DLD1 (cell line): ENCODE measurements at regions not wholly inside any gene's neighbourhood (a gene's known extent, or its start where the extent isn't known, plus 50 kb on each side); places are given as distances from the start of the nearest gene placed in this dataset.
"Not testable (repeated sequence)": the region's sequence is repeated elsewhere in the genome, so short reads cannot be mapped to it uniquely, and the experiment has no call there.

Source experiments
- in situ Hi-C: cut with HindIII; loops from 2 replicates; pipeline ENCODE4 v1.10.0; 2017; ENCODE audit warnings: low sequenced_read_pairs

DNA sequence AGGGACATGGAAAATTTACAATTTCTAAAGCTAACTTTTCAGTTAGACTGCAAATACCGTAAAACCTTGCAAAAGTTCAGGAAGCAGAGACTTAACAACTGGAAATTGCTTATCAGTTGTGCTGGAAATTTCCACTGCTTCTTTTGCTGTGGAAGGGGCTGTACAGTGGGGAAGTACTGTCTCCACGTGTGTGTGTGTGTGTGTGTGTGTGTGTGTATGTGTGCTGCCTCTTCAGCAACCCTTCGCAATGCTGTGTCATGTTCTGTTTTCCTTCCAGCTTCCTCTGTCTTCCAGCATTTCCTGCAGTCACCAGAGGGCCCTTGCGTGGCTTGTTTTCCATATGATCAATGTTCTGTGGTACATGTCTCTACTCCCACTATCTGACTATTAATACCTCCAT is 87.5 kb upstream of the RANBP3L start:
- in situ Hi-C loops = no loop called here

DNA sequence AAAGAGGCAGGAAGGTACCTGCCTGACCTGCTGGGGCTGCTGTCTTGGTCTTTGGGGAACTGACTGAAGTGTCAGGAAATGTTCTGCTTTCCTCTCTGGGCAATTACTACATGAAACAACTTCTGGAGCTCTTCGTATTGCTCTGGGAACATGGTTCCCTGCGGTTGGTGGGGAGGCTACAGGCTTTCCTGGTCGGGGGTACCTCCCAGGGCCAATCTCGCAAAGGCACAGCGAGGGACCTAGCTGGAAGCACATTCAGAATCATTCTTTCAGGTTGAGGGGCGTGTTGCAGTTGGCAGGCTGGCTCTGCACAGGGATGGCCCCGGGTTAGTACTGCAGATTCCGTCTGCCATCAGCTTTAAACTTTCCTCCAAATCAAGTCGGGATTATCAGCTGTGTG is 88.9 kb upstream of the RANBP3L start:
- in situ Hi-C loops = no loop called here

GRCh38 chr5:36392186-36392585 is 90.5 kb upstream of the RANBP3L start:
- in situ Hi-C loops = no loop called here

- in situ Hi-C loops = no loop called here
Observed at GRCh38 chr5:36392818-36393217, 91.1 kb upstream of the RANBP3L start.

- in situ Hi-C loops = no loop called here
Observed at GRCh38 chr5:36393656-36394428, 92.1 kb upstream of the RANBP3L start.

DNA sequence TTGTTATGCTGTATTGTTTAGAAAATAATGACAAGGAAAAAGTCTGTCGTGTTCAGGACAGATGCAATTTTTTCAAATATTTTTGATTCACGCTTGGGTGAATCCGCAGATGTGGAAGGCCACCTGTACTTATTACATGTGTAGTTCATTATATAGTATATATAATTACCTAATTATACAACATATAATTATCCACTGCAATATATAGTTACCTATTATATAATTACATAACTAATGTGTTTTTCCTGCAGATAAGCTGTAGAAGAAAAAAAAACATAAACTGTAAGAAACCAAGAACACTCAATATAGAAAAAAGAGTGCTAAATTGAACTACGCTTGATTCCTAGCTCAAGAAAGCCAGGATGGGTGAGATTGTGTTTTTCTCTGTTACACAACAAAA is 93.6 kb upstream of the RANBP3L start:
- in situ Hi-C loops = no loop called here

DNA sequence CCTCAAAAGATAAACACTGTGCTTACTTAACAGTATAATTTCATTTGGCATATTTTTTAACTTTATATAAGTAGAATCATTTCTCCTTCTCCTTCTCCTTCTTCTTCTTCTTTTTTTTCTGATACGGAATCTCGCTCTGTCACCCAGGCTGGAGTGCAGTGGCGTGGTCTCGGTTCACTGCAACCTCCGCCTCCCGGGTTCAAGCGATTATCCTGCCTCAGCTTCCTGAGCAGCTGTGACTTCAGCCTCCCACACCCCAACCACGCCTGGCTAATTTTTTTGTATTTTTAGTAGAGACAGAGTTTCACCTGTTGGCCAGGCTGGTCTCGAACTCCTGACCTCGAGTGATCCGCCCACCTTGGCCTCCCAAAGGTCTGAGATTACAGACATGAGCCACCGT is 94.2 kb upstream of the RANBP3L start:
- in situ Hi-C loops = not testable (repeated sequence)

DNA sequence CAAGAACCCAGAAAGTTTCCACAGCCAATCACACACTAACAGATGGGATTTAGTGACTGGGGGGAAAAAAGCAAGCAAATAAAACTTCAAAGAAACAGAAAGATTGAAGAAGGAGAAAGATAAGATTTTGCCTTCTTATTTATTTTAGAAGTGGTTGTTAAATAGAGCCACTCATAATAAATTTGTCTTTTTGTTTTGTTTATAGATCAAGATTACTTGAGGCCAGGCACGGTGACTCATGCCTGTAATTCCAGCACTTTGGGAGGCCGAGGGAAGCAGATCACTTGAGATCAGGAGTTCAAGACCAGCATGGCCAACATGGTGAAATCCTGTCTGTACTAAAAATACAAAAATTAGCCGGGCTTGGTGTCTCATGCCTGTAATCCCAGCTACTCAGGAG is 94.9 kb upstream of the RANBP3L start:
- in situ Hi-C loops = no loop called here

GRCh38 chr5:36397901-36398536 is 96.3 kb upstream of the RANBP3L start:
- in situ Hi-C loops = no loop called here

GRCh38 chr5:36402512-36402906 is 100.8 kb upstream of the RANBP3L start:
- in situ Hi-C loops = loop anchor here (25.0 kb wide), 1 partner anchor 285 kb away; no protein-coding TSS in a partner anchor

DNA sequence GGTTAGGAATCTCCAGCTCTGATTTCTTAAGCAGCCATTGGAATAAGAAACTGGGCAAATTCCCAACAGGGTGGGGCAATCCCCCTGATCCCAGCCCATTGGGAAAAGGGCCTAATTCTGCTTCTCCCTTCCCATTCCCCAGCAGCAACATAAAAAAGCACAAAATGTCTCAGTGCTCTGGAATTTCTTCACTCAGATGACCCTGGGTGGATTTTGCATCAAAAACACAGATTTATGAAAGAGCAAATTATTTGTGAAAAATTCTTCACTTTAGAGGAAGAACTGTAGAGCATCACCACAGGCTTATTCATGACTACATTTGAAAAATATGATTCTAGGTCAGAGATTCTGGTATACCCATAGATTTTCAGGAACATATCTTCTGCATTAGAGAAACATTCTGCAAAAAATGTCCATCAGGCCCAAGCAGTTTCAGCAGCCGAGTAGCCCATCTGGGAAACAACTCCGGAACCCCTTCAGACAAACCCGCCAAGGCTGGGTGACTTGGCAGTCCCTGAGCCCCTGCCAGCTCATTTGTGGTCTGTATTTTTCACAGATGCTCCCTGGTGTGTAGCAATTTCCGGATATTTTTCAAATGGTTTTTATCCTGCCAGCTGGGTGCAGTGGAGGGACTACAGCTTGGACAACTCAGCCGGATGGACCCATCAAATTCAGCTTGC is 102.1 kb upstream of the RANBP3L start:
- in situ Hi-C loops = loop anchor here (25.0 kb wide), 1 partner anchor 284 kb away; no protein-coding TSS in a partner anchor

DNA sequence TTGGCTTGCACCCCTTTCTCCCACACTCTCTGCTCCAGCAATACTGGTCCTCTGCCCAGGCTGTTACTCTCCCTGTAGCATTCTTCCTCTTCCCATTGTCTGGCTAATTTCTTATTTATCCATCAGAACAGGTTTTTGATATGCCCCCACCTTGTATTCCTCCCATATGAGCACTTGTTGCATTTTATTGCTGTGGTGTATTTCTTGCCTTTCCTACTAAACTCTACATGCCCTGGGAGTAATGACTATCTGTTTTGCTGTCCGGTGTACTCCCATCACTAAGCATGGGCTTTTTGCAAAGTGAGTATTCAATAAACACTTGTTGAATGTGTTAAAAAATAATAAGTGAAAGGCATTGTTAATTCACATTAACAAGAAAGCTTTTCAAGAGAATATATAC is 104.3 kb upstream of the RANBP3L start:
- in situ Hi-C loops = loop anchor here (25.0 kb wide), 1 partner anchor 281 kb away; no protein-coding TSS in a partner anchor

GRCh38 chr5:36407396-36407795 is 105.7 kb upstream of the RANBP3L start:
- in situ Hi-C loops = loop anchor here (25.0 kb wide), 1 partner anchor 280 kb away; no protein-coding TSS in a partner anchor

GRCh38 chr5:36409711-36410110 is 108.0 kb upstream of the RANBP3L start:
- in situ Hi-C loops = loop anchor here (25.0 kb wide), 1 partner anchor 278 kb away; no protein-coding TSS in a partner anchor

- in situ Hi-C loops = loop anchor here (25.0 kb wide), 1 partner anchor 277 kb away; no protein-coding TSS in a partner anchor
Observed at GRCh38 chr5:36410672-36411071, 109.0 kb upstream of the RANBP3L start.

DNA sequence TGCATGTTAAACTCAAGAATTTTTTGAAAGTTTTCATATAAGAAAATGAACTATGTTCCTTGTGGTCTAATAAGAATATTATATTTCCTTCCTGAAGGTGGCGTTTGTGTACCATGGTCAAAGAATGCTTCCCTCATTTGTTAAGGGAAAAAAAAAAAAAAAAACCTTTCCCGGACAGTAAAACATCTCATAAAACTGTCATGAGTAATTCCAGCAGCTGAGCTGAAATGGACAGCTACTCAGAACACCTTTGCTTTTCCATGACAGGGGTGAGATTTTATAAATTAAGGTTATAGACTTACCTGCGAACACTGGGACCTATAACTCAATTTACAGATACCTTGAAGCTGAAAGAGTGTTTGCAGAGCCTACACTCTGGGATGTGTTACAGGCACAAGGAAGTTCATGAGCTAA is 113.2 kb upstream of the RANBP3L start:
- in situ Hi-C loops = loop anchor here (25.0 kb wide), 1 partner anchor 272 kb away; no protein-coding TSS in a partner anchor

- in situ Hi-C loops = loop anchor here (25.0 kb wide), 1 partner anchor 271 kb away; no protein-coding TSS in a partner anchor
Observed at GRCh38 chr5:36416605-36417004, 114.9 kb upstream of the RANBP3L start.

DNA sequence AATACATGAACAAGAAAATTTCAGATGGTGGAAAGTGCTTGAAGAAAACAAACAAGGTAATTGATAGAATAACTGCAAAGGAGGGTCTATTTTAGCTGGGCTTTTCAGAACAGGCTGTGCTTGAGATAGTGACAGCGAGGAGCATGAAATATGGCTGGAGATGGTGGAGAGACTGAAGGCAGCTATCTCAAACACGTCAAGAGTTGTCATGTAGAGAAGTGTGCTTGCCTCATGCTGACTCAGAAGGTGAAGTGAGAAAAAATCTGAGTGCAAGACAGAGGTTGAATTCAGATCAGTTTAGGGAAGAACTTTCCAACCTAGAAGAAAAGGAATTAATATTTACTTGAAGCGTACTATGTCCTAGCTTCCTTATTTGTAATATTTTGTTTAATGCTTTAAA is 115.5 kb upstream of the RANBP3L start:
- in situ Hi-C loops = loop anchor here (25.0 kb wide), 1 partner anchor 270 kb away; no protein-coding TSS in a partner anchor

DNA sequence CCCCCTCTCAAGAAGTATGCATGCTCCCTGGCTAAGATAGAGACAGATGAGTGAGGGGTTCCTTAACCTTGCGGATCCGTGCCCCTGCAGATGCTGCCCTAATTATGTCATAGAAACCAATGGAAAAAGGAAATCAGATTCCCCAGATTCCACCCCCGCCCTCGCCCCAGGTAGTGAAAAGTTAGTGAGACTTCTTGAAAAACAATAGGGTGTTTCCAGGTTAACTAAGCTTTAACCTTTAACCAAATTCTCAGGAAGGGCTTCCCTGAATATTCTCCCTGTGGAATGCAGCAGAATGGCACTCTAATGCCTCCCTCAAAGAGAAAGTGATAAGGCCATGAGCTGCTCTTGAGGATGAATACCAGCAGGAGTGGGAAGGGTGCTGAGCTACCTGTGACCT is 116.0 kb upstream of the RANBP3L start:
- in situ Hi-C loops = loop anchor here (25.0 kb wide), 1 partner anchor 270 kb away; no protein-coding TSS in a partner anchor

GRCh38 chr5:36418152-36418979 is 116.7 kb upstream of the RANBP3L start:
- in situ Hi-C loops = loop anchor here (25.0 kb wide), 1 partner anchor 269 kb away; no protein-coding TSS in a partner anchor
